Hematopoietic multipotent progenitor cell treated with erythropoietin and hydrocortisone succinate and interleukin-3 and kit ligand, for 15 days (in vitro differentiated cells): ENCODE measurements at regions not wholly inside any gene's neighbourhood (a gene's known extent, or its start where the extent isn't known, plus 50 kb on each side); places are given as distances from the start of the nearest gene placed in this dataset.
A peak's percentile ranks its signal among the peaks of the same experiment; 100 is the strongest.
"Not testable (repeated sequence)": the region's sequence is repeated elsewhere in the genome, so short reads cannot be mapped to it uniquely, and the experiment has no call there.

ENCODE experiments used
- DNase-seq: peaks from one replicate; pipeline ENCODE4 v3.0.0-alpha.2; 2015; ENCODE audit warnings: low spot score

GRCh38 chr7:130947792-130948580, 214.0 kb upstream of the KLF14 start:
- DNase-seq = no peak

GRCh38 chr7:130948822-130949221, 214.8 kb upstream of the KLF14 start:
- no peak for DNase-seq

GRCh38 chr7:130949550-130949949, 215.5 kb upstream of the KLF14 start:
- no peak for DNase-seq

- DNase-seq = no peak
These were observed 216.0 kb upstream of the KLF14 start for GRCh38 chr7:130950054-130950453.

GRCh38 chr7:130950741-130951140, 216.7 kb upstream of the KLF14 start:
- no peak for DNase-seq

GRCh38 chr7:130951303-130951975, 217.4 kb upstream of the KLF14 start:
- no peak for DNase-seq

DNA sequence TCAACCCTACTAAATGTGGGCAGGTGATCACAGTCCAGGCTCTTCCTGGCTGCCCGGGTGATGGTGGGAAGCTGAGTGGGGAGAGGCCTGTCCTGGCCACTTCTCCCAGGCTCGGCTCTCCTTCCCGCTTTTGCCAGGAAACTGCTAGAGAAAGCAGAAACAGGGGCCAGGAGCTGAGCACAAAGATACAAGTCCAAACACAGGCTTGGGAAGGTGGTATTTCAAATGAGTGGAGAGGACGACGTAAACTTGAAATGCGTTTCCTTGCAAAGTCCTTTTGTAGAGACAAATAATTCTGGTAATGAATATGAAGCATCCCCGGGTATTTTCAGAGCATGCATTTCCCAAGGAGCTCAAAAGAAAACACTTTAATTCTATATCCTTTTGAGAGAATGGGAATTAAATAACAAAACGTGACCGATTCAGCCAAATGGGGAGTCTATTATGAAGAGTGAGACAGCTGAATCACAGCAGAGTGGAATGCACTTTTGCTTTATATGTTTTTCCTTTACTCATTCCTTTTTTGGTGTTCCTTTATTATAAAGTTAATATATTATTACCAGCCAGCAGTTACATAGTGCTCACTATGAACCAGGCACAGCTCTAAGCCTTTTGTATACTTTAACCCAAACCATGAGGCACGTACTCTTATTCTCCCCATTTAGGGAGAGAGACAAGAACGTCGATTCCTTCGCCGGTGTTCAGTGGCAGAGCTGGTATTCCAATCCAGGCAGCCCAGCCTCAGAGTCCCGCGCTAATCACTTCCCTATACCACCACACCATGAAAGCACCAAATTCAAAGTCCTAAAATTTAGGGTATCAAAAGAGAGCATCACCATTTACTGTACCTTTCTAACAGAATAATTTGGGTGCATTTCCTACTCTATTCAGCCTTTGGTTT, 218.2 kb upstream of the KLF14 start:
- DNase-seq = no peak

- DNase-seq = no peak
These were observed 219.2 kb upstream of the KLF14 start for GRCh38 chr7:130953196-130953595.

DNA sequence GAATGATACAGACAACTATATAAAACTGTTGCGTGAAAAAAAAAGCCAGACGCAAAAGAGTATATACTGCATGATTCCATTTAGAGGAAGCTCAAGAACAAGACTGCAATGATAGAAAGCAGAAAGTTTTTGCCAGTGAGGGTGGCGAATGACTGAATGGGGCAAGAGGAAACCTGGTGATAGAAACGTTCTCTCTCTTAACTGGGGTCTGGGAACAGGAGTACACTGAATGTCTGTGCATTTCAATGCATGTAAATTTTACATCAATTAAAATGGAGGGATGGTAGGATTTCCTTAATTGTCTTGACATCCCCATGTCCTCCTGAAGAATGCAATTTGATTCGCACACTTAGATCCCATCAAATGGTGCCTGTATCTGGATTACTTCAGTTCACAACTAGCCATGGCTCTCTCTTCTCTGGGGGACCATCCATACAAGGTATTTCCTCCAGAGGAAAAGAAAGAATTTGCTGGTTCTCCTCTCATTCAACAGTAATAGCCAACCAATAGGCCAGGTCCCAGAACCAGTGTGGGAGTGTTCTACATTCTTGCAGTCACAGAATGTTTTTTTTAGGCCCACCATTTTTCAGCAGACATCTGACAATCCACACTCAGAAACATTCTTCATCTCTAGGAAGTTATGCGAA, 221.0 kb upstream of the KLF14 start:
- no peak for DNase-seq

DNA sequence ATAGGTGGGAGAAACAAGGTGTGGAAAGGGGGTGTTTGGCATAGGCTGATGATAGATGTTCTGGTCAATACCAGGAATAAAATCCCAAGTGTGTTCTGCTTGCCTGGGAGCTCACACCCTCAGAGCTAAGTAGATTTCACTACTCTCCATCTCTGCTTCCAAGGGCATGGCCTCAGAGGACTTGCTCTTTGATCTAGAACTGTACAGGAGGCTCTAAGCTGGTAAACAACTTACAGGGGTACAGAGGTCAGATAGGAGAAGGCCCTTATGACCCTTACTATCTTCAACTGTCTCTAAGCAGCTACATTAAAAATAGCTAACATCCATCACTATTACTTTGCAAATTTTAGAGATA, 221.5 kb upstream of the KLF14 start:
- DNase-seq = no peak

- no peak for DNase-seq
These were observed 222.6 kb upstream of the KLF14 start for GRCh38 chr7:130956417-130957136.

DNA sequence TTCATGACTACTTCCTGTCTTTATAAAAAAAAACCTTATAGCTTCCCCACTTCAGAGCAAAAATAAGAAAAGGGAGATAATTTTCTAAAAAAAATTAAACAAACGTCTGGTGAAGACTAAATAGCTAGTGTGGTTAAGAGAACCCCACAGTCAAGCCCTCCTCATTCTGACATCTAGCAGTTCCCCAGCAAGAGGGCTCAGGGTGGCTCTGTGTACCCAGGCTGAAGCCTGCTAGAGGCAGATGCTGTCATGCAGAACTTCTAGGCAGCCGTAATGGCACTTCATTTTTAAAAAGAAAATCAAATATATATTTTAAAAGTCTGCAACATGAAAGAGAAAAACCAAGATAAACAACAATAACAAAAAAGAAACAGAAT, 223.1 kb upstream of the KLF14 start:
- DNase-seq = no peak

- DNase-seq = not testable (repeated sequence)
These were observed 223.9 kb upstream of the KLF14 start for GRCh38 chr7:130957722-130958435.

- DNase-seq = no peak
These were observed 224.8 kb upstream of the KLF14 start for GRCh38 chr7:130958846-130959245.

GRCh38 chr7:130959743-130960207, 225.8 kb upstream of the KLF14 start:
- peak; percentile 42 for DNase-seq

DNA sequence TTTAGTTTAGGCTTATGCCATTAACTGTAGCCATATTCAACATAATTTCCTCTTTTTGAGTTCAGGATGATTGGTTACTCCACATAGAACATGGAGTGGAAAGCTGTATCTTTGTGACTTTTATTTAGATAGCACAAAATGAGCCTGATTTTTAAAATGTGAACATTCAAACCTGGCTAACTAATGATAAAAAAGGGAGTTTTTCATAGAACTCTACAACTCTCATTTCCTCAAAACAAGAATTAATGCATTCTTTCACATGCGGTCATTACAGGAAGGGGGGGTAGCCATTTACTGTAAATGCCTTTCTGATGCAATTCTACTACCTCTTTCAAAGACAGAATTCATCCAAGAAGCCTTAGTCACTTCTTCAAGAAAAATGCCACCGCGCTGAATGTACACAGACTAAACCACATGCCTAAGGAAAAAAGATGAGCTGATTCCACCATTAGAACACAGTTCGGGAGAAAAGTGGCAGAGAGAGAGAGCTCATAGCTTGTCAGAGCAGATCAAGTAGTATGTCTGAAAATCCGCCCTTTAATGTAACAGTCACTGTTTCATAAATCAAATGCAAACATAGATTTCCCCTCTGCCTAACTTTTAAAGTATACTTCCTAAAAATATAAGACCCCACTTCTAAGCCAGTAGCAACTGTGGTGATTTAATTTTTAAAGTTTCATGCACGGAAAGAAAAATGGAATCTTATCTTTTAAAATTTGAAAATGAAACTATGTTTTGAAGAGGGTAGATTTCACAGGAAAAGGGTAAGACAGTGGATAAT, 226.4 kb upstream of the KLF14 start:
- DNase-seq = peak; percentile 26

DNA sequence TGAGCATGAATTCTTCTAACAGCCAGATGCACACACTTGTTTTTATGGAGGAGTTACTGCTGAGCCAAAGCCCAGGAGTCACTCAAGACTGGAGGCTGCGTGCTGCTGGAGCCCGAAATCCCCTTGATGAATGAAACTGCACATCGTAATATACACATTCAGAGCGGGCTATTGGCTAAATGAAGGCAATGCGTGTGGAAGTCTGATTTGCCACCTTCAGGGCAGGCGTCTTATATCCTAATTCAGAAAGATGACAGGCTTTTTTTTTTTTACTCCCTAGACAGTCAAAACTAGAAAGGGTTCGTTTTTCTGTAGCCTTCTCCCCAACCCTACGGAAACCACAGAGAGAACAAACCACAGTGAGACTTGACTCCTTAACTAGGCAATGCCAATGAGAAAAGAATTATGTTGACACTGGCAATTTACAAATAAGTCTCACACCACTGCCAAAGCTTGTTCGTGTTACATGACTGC, 227.2 kb upstream of the KLF14 start:
- peak; percentile 23 for DNase-seq

DNA sequence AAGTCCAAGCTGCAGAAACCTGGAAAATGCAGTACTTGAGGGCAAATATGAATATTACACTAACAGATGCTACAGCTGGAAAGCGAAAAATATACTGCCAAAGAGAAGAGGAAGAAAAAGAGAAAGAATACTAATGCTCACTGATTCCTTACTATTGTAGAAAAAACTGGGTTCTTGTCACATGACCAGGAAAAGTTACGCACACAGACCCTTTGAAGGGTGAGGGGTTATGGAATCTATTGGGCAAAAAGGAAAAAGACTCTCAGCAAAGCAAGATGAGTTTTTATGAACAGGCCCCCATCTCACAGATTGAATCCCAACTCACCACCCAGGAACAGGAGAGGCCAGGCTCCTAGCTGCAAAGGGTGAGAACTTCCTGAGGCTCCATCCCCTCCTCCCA, 228.1 kb upstream of the KLF14 start:
- no peak for DNase-seq

DNA sequence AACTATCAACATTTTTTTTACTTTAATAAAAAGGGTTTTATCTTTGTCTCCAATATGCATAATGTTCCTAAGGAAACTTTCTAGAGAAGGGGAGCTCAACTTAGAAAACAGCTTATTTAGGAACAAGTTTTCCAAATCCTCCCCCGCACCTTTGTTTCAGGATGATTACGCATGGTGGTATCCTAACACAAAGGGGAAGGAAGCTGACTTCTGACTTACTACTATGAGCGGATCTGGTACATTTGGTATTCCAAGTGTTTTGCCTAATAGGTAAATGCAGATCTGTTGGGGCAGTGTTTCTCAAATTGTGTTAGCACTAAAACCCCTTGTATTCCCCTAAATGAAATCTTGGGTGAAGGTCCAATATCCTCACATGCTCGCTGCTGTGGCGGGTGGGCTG, 229.3 kb upstream of the KLF14 start:
- no peak for DNase-seq

DNA sequence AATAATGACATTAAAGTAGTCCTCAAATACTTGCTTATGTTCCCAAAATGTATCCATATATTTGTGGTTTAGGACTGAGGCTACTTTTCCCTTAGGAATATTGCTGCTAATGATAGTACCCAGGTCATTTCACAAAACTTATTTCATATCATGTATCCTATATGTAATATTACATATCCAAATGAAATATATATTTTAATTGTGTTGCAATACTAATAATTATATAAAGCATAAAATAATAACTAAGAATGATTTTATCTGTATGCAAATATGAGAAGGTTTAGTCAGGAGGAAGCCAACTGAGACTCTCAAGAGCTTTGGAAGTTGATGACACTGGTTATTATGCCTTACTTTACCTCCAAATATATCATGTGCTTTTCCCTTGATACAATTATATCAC, 231.5 kb upstream of the KLF14 start:
- DNase-seq = no peak
